ENCODE measurements at regions not wholly inside any gene's neighbourhood (a gene's known extent, or its start where the extent isn't known, plus 50 kb on each side); places are given as distances from the start of the nearest gene placed in this dataset.

DNA sequence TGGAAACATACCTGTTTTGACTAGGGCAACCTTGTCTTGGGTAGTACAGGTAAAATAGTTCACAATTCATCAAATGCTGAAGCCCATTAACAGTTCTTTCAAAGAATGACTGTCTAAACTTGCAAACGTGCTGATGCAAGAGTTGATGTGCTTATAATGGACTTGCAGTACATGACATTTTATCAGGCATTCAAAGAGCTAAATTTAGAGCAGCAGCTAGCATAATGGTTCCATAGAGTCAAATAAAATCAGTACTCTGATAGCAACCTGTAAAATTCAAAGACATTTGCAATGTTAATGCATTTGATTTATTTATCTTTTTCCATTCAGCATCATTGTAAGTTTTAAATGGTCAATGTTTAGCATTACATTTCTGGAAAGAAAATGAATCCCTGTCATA is 979.7 kb upstream of the SLC10A2 start:
- TF ChIP-seq CTCF (conservative IDR thresholded peaks at IDR 0.05; ENCODE audit: low read depth, low read length) (no peak), EZH2 (IDR thresholded peaks at IDR 0.05; ENCODE audit: low read length, unreplicated experiment) (no peak), EZH2phosphoT487 (IDR thresholded peaks at IDR 0.05; ENCODE audit: borderline replicate concordance, low read length) (no peak)
